HG03354 (cell line): ENCODE measurements at regions not wholly inside any gene's neighbourhood (a gene's known extent, or its start where the extent isn't known, plus 50 kb on each side); places are given as distances from the start of the nearest gene placed in this dataset.

Experiments used
- ATAC-seq: cut with Tn5 transposase; IDR thresholded peaks from one replicate; pipeline ENCODE4 v1.9.1; 2021; ENCODE audit warnings: mild to moderate bottlenecking; ENCODE audit not compliant: unreplicated experiment, poor library complexity, severe bottlenecking

GRCh38 chr2:217555081-217555876, 447.5 kb downstream of the TNS1 start:
- ATAC-seq = no peak

- no peak for ATAC-seq
Observed at GRCh38 chr2:217553679-217554078, 449.1 kb downstream of the TNS1 start.

GRCh38 chr2:217553202-217553601, 449.6 kb downstream of the TNS1 start:
- ATAC-seq = no peak

GRCh38 chr2:217552081-217552480, 450.7 kb downstream of the TNS1 start:
- ATAC-seq = no peak

GRCh38 chr2:217551252-217551899, 451.4 kb downstream of the TNS1 start:
- no peak for ATAC-seq

GRCh38 chr2:217539126-217539525, 463.7 kb downstream of the TNS1 start:
- no peak for ATAC-seq

- no peak for ATAC-seq
Observed at GRCh38 chr2:217538719-217539118, 464.1 kb downstream of the TNS1 start.

GRCh38 chr2:217535957-217536708, 466.7 kb downstream of the TNS1 start:
- no peak for ATAC-seq

GRCh38 chr2:217530392-217531090, 472.3 kb downstream of the TNS1 start:
- ATAC-seq = no peak

- ATAC-seq = no peak
Observed at GRCh38 chr2:217529271-217529670, 473.5 kb downstream of the TNS1 start.

- ATAC-seq = no peak
Observed at GRCh38 chr2:217527590-217528202, 475.1 kb downstream of the TNS1 start.

GRCh38 chr2:217525076-217525475, 477.7 kb downstream of the TNS1 start:
- no peak for ATAC-seq

- no peak for ATAC-seq
Observed at GRCh38 chr2:217523286-217523685, 479.5 kb downstream of the TNS1 start.

- no peak for ATAC-seq
Observed at GRCh38 chr2:217521820-217522219, 481.0 kb downstream of the TNS1 start.

GRCh38 chr2:217520356-217521010, 482.3 kb downstream of the TNS1 start:
- ATAC-seq = no peak

GRCh38 chr2:217517402-217517801, 485.4 kb downstream of the TNS1 start:
- ATAC-seq = no peak

- ATAC-seq = no peak
Observed at GRCh38 chr2:217515615-217516309, 487.0 kb downstream of the TNS1 start.

- ATAC-seq = no peak
Observed at GRCh38 chr2:217513258-217513657, 489.5 kb downstream of the TNS1 start.

GRCh38 chr2:217512728-217513127, 490.1 kb downstream of the TNS1 start:
- no peak for ATAC-seq
